GM23248 (cell line): ENCODE measurements at regions not wholly inside any gene's neighbourhood (a gene's known extent, or its start where the extent isn't known, plus 50 kb on each side); places are given as distances from the start of the nearest gene placed in this dataset.

Experiments
- EZH2 ChIP-seq: fragments of 200-600 bp; sonication (generic); IDR thresholded peaks from 2 replicates; pipeline ENCODE4 v1.6.1; 2018; ENCODE audit warnings: antibody characterized with exemption, mild to moderate bottlenecking; ENCODE audit not compliant: insufficient read depth, poor library complexity, severe bottlenecking
- EZH2phosphoT487 ChIP-seq: fragments of 200-600 bp; sonication (generic); IDR thresholded peaks from 2 replicates; pipeline ENCODE4 v1.6.1; 2018; ENCODE audit warnings: antibody characterized with exemption, moderate library complexity, mild to moderate bottlenecking, low read depth; ENCODE audit not compliant: insufficient read depth

- no peak for TF ChIP-seq EZH2phosphoT487
- no peak for TF ChIP-seq EZH2
These were observed 145.0 kb upstream of the SLC38A2 start for GRCh38 chr12:46517579-46517962.
